ENCODE measurements at regions not wholly inside any gene's neighbourhood (a gene's known extent, or its start where the extent isn't known, plus 50 kb on each side); places are given as distances from the start of the nearest gene placed in this dataset.

GRCh38 chr3:3260870-3261269 lies 81.4 kb upstream of the CRBN start:
- TF ChIP-seq CTCF (IDR thresholded peaks at IDR 0.05; ENCODE audit: low read depth, low read length) = no peak
- H3K4me3 ChIP-seq (replicated peaks in 1 of 2; ENCODE audit: low read depth in 2 of 2, low read length in 2 of 2) = no peak overlapping the region
- DNase-seq (ENCODE audit: low read depth in 2 of 2) = no peak

- no peak for DNase-seq (ENCODE audit: low read depth in 2 of 2)
- H3K4me3 ChIP-seq (replicated peaks in 1 of 2; ENCODE audit: low read depth in 2 of 2, low read length in 2 of 2) = no peak overlapping the region
- TF ChIP-seq CTCF (IDR thresholded peaks at IDR 0.05; ENCODE audit: low read depth, low read length) = no peak
These were observed 79.7 kb upstream of the CRBN start for GRCh38 chr3:3259181-3259580.

DNA sequence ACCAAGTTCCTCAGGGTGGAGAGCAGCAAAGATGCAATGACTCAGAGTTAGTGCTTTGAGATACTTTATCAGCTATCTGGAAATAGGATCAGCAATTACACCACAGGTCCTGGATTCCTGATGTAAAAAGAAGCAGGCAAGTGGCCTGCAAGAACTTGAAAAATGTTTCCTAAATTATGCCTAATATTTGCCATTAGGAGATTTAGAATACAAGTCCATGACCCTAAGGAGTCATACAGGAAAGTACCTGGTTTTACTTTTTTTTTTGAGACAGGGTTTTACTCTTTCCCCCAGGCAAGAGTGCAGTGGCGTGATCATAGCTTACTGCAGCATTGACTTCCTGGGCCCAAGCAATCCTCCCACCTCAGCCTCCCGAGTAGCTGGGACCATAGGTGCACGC lies 78.8 kb upstream of the CRBN start:
- H3K4me3 ChIP-seq (replicated peaks in 1 of 2; ENCODE audit: low read depth in 2 of 2, low read length in 2 of 2) = no peak overlapping the region
- DNase-seq (ENCODE audit: low read depth in 2 of 2) = no peak
- TF ChIP-seq CTCF (IDR thresholded peaks at IDR 0.05; ENCODE audit: low read depth, low read length) = no peak

DNA sequence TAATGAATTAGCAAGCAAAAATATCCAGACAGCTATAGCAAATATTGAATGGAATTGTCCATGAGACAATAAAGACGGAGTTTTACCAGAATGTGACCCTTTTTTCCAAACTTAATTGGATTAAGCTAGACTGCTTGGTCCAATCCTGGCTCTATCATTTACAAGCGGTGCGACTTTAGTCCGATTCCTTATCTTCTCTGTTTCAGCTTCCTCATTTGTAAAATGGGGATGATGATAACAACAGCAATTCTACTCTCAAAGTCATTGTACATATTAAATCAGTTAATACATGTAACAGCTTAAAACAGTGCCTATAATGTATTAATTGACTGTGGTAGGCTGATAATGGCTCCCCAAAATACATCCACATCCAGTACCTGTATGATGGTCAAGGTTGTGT lies 62.1 kb upstream of the CRBN start:
- no peak for TF ChIP-seq CTCF (IDR thresholded peaks at IDR 0.05; ENCODE audit: low read depth, low read length)
- no peak for DNase-seq (ENCODE audit: low read depth in 2 of 2)
- H3K4me3 ChIP-seq (replicated peaks in 1 of 2; ENCODE audit: low read depth in 2 of 2, low read length in 2 of 2) = no peak overlapping the region

DNA sequence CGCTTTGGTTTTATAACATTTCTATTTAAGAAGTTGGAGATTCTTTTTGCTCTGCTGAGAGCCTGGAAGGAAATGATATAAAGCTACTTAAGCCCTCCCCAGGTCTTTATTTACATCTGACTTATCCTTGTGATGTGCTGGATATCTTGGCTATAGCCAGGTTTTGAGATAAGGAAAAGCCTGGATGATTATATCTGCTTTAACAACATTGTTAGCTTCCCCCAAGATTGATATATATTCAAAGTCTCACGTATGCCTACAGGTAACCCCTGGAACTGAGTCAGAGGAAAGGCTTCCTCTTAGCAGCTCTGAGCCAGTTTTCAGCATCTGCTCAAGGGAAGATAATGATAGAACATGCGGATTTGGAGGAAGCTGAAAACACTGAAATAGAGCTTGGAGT lies 61.5 kb upstream of the CRBN start:
- no peak overlapping the region for H3K4me3 ChIP-seq (replicated peaks in 1 of 2; ENCODE audit: low read depth in 2 of 2, low read length in 2 of 2)
- no peak for DNase-seq (ENCODE audit: low read depth in 2 of 2)
- no peak for TF ChIP-seq CTCF (IDR thresholded peaks at IDR 0.05; ENCODE audit: low read depth, low read length)

DNA sequence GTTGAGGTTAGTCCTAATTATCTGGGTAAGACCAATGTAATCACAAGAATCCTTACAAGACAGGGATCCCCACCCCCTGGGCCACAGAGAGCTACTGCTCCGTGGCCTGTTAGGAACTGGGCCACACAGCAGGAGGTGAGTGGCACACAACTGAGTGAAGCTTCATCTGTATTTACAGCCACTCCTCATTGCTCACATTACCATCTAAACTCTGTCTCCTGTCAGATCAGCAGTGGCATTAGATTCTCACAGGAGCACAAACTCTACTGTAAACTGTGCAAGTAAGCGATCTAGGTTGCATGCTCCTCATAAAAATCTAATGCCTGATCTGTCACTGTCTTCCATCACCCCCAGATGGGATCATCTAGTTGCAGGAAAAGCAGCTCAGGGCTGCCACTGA lies 58.5 kb upstream of the CRBN start:
- DNase-seq (ENCODE audit: low read depth in 2 of 2) = no peak
- no peak for TF ChIP-seq CTCF (IDR thresholded peaks at IDR 0.05; ENCODE audit: low read depth, low read length)
- H3K4me3 ChIP-seq (replicated peaks in 1 of 2; ENCODE audit: low read depth in 2 of 2, low read length in 2 of 2) = no peak overlapping the region

DNA sequence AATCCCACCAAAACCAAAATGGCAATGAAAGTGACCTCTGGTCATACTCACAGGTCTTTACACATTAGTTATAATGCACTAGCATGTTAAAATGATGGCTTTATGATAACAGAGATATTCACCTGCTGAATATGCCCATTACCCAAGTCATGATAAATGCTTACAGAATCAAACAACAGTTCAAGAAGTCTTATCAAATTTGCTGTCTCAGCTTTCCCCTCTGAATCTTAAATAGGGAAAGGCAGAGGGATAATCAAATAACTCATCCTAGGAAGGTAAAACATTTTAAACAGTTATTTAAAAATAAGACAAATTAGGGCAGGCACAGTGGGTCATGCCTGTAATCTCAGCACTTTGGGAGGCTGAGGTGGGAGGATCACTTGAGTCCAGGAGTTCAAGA lies 52.8 kb upstream of the CRBN start:
- TF ChIP-seq CTCF (IDR thresholded peaks at IDR 0.05; ENCODE audit: low read depth, low read length) = no peak
- H3K4me3 ChIP-seq (replicated peaks in 1 of 2; ENCODE audit: low read depth in 2 of 2, low read length in 2 of 2) = no peak overlapping the region
- DNase-seq (ENCODE audit: low read depth in 2 of 2) = no peak
